ENCODE measurements at regions not wholly inside any gene's neighbourhood (a gene's known extent, or its start where the extent isn't known, plus 50 kb on each side); places are given as distances from the start of the nearest gene placed in this dataset.

DNA sequence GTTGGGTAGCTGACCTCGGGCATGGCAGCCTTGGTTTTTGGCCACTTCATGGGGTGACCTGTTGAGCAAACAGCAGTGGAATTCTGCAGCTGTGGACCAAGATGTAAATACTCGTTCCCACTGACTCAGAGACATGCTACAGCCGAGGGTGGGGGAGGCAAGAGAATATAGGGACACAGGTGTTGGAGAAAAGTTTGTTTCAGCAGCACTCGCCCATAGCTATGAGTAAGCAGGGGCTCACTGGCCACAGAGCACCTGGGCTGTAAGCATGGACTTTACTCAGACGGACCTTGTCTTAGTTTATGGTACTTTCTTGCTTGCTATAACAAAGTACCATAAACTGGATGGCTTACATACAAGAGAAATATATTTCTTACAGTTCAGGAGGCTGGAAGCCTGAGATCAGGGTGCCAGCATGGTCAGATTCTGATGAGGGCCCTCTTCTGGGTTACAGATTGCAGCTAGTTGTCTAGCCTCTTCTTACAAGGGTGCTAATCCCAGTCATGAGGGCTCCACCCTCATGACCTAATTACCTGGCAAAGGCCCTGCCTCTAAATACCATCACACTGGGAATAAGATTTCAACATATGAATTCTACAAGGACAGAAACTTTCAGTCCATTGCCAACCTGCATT is 437.2 kb upstream of the DAB1 start:
- intact Hi-C loops (cut with DNase I): no loop called here
- Histone ChIP-seq H3K27me3 (no peaks in the 10 kb centered on the region), H3K27ac (no peak overlapping the region), H3K9me3 (no peaks in the 10 kb centered on the region), H3K36me3 (no peaks in the 10 kb centered on the region), H3K4me1 (no peaks in the 10 kb centered on the region), H3K4me3 (no peak overlapping the region)
- 48% methylated on average over 3 of the region's 5 CpGs for WGBS (ENCODE audit: insufficient coverage, low coverage, low lambda C conversion rate, missing lambda C conversion rate)
- no peak for ATAC-seq
- DNase-seq: no peak
- TF ChIP-seq CTCF (IDR thresholded peaks at IDR 0.05) (no peak), POLR2A (IDR thresholded peaks at IDR 0.05) (no peak)

- 92% methylated on average over 3 of the region's 3 CpGs for WGBS (ENCODE audit: insufficient coverage, low coverage, low lambda C conversion rate, missing lambda C conversion rate)
- no peak overlapping the region for H3K4me3 ChIP-seq
Measured at GRCh38 chr1:57860325-57860724, 436.5 kb upstream of the DAB1 start.

GRCh38 chr1:57858740-57859139 is 434.9 kb upstream of the DAB1 start:
- no peaks in the 10 kb centered on the region for H3K36me3 ChIP-seq
- H3K27ac ChIP-seq: no peak overlapping the region
- no peaks in the 10 kb centered on the region for H3K9me3 ChIP-seq
- H3K27me3 ChIP-seq: no peaks in the 10 kb centered on the region
- TF ChIP-seq CTCF (IDR thresholded peaks at IDR 0.05) (no peak), POLR2A (IDR thresholded peaks at IDR 0.05) (no peak)
- WGBS (ENCODE audit: insufficient coverage, low coverage, low lambda C conversion rate, missing lambda C conversion rate): 19% methylated on average over 3 of the region's 4 CpGs
- no peak overlapping the region for H3K4me3 ChIP-seq
- no peaks in the 10 kb centered on the region for H3K4me1 ChIP-seq
- intact Hi-C loops (cut with DNase I): no loop called here
- ATAC-seq (no peak), DNase-seq (no peak)

More at GRCh38 chr1:57860325-57860724, 436.5 kb upstream of the DAB1 start:
- H3K4me1 ChIP-seq: no peaks in the 10 kb centered on the region
- no peaks in the 10 kb centered on the region for H3K27me3 ChIP-seq
- intact Hi-C loops (cut with DNase I): no loop called here
- no peak for DNase-seq
- no peak for ATAC-seq
- TF ChIP-seq CTCF (IDR thresholded peaks at IDR 0.05) (no peak), POLR2A (IDR thresholded peaks at IDR 0.05) (no peak)
- no peaks in the 10 kb centered on the region for H3K9me3 ChIP-seq
- H3K36me3 ChIP-seq: no peaks in the 10 kb centered on the region
- H3K27ac ChIP-seq: no peak overlapping the region

GRCh38 chr1:57857809-57858208 is 433.9 kb upstream of the DAB1 start:
- ATAC-seq (no peak), DNase-seq (no peak)
- Histone ChIP-seq H3K9me3 (no peaks in the 10 kb centered on the region), H3K27me3 (no peaks in the 10 kb centered on the region), H3K36me3 (no peaks in the 10 kb centered on the region), H3K4me1 (no peaks in the 10 kb centered on the region), H3K27ac (no peak overlapping the region), H3K4me3 (no peak overlapping the region)
- TF ChIP-seq POLR2A (IDR thresholded peaks at IDR 0.05): no peak
- TF ChIP-seq CTCF (IDR thresholded peaks at IDR 0.05): no peak
- 43% methylated on average over 1 of the region's 1 CpG for WGBS (ENCODE audit: insufficient coverage, low coverage, low lambda C conversion rate, missing lambda C conversion rate)
- intact Hi-C loops (cut with DNase I): no loop called here

DNA sequence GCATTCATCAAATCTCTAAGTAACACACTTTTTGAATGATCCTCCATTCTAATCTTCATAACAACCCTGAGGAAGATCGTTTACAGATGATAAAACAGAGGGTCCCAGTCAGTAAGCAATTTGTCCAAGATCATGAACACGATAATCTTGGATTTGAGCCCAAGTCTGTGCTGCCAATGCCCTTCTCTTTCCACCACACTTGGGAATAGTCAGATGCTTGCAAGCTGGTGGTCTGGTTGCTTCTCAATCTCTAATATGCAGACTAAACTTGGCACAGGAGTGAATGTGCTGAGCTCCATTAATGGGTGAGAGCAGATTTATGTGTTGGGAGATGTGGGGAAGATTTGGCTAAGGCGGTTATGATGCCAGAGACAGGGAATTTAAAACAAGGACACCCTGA is 430.6 kb upstream of the DAB1 start:
- DNase-seq: no peak
- ATAC-seq: no peak
- TF ChIP-seq CTCF (IDR thresholded peaks at IDR 0.05): no peak
- TF ChIP-seq POLR2A (IDR thresholded peaks at IDR 0.05): no peak
- no peaks in the 10 kb centered on the region for H3K27me3 ChIP-seq
- intact Hi-C loops (cut with DNase I): no loop called here
- no peaks in the 10 kb centered on the region for H3K4me1 ChIP-seq
- H3K9me3 ChIP-seq: no peaks in the 10 kb centered on the region
- no peak overlapping the region for H3K4me3 ChIP-seq
- no peaks in the 10 kb centered on the region for H3K36me3 ChIP-seq
- H3K27ac ChIP-seq: no peak overlapping the region
- WGBS (ENCODE audit: insufficient coverage, low coverage, low lambda C conversion rate, missing lambda C conversion rate): 44% methylated on average over 3 of the region's 3 CpGs
